ENCODE measurements at regions not wholly inside any gene's neighbourhood (a gene's known extent, or its start where the extent isn't known, plus 50 kb on each side); places are given as distances from the start of the nearest gene placed in this dataset.
A peak's percentile ranks its signal among the peaks of the same experiment; 100 is the strongest.

- Histone ChIP-seq H3K36me3 (ENCODE audit: control insufficient read depth in 2 of 2, insufficient read depth in 1 of 2, low read length in 2 of 2) (no peaks in the 10 kb centered on the region), H3K4me3 (ENCODE audit: low read depth, low read length) (no peak overlapping the region), H3K9me3 (ENCODE audit: control insufficient read depth, insufficient read depth, low read depth, low read length) (no peaks in the 10 kb centered on the region), H3K4me1 (ENCODE audit: control insufficient read depth, insufficient read depth, low read length) (no peaks in the 10 kb centered on the region), H3K27ac (ENCODE audit: extremely low read depth, low read depth, low read length) (no peak overlapping the region)
- TF ChIP-seq REPIN1 (tag by site-specific recombination; IDR thresholded peaks at IDR 0.05; ENCODE audit: low read depth) (no peak), ZNF843 (tag by site-specific recombination; IDR thresholded peaks at IDR 0.05) (no peak), MEIS1 (CRISPR knock-in tag; IDR thresholded peaks at IDR 0.05; ENCODE audit: borderline replicate concordance) (peak; percentile 79; the same call in 1 of the 2 replicates), ZNF623 (tag by site-specific recombination; IDR thresholded peaks at IDR 0.05) (no peak)
- ChIA-PET POLR2A (no interaction called here), CTCF (no interaction called here)
Measured at GRCh38 chr16:86768999-86769398, 190.7 kb downstream of the FOXL1 start.

GRCh38 chr16:86771506-86772460 is 193.4 kb downstream of the FOXL1 start:
- H3K4me1 ChIP-seq (ENCODE audit: control insufficient read depth, insufficient read depth, low read length) = no peaks in the 10 kb centered on the region
- H3K27ac ChIP-seq (ENCODE audit: extremely low read depth, low read depth, low read length) = no peak overlapping the region
- ChIA-PET CTCF (interaction anchor here (0.9 to 1.0 kb wide), 2 partner anchors 250 to 291 kb away, joined by 3 to 4 read pairs; no protein-coding TSS in a partner anchor), POLR2A (no interaction called here)
- TF ChIP-seq ZNF830 (tag by site-specific recombination; IDR thresholded peaks at IDR 0.05; ENCODE audit: low read depth) (no peak), EGR2 (tag by site-specific recombination; IDR thresholded peaks at IDR 0.05; ENCODE audit: low read depth) (peak; percentile 69), ZFHX2 (tag by site-specific recombination; conservative IDR thresholded peaks at IDR 0.05) (peak; percentile 61), ZNF791 (tag by site-specific recombination; IDR thresholded peaks at IDR 0.05) (no peak), ZBTB7A (tag by site-specific recombination; IDR thresholded peaks at IDR 0.05; ENCODE audit: low read depth) (no peak), ZNF324 (tag by site-specific recombination; IDR thresholded peaks at IDR 0.05) (no peak)
- no peaks in the 10 kb centered on the region for H3K36me3 ChIP-seq (ENCODE audit: control insufficient read depth in 2 of 2, insufficient read depth in 1 of 2, low read length in 2 of 2)
- no peaks in the 10 kb centered on the region for H3K9me3 ChIP-seq (ENCODE audit: control insufficient read depth, insufficient read depth, low read depth, low read length)
- H3K4me3 ChIP-seq (ENCODE audit: low read depth, low read length) = no peak overlapping the region

- Histone ChIP-seq H3K9me3 (ENCODE audit: control insufficient read depth, insufficient read depth, low read depth, low read length) (no peaks in the 10 kb centered on the region), H3K4me3 (ENCODE audit: low read depth, low read length) (no peak overlapping the region), H3K36me3 (ENCODE audit: control insufficient read depth in 2 of 2, insufficient read depth in 1 of 2, low read length in 2 of 2) (no peaks in the 10 kb centered on the region), H3K27ac (ENCODE audit: extremely low read depth, low read depth, low read length) (no peak overlapping the region), H3K4me1 (ENCODE audit: control insufficient read depth, insufficient read depth, low read length) (no peaks in the 10 kb centered on the region)
- TF ChIP-seq KLF17 (tag by site-specific recombination; IDR thresholded peaks at IDR 0.05) = peak; percentile 82
- no peak for TF ChIP-seq ZSCAN4 (tag by site-specific recombination; IDR thresholded peaks at IDR 0.05)
- peak; percentile 66 for TF ChIP-seq ZIC2 (tag by site-specific recombination; IDR thresholded peaks at IDR 0.05)
- TF ChIP-seq ZNF529 (tag by site-specific recombination; IDR thresholded peaks at IDR 0.05; ENCODE audit: insufficient replicate concordance) = no peak
- TF ChIP-seq ZNF501 (tag by site-specific recombination; IDR thresholded peaks at IDR 0.05) = no peak
- TF ChIP-seq MEIS1 (CRISPR knock-in tag; IDR thresholded peaks at IDR 0.05; ENCODE audit: borderline replicate concordance) = peak; percentile 36; the same call in 1 of the 2 replicates
- CTCF ChIA-PET = interaction anchor here (0.6 to 1.9 kb wide), 5 partner anchors 15 to 289 kb away, joined by 3 to 6 read pairs (median 4); no protein-coding TSS in a partner anchor
- POLR2A ChIA-PET = no interaction called here
Measured at GRCh38 chr16:86772671-86773353, 194.5 kb downstream of the FOXL1 start.
